OCI-LY7 (cell line): ENCODE measurements at regions not wholly inside any gene's neighbourhood (a gene's known extent, or its start where the extent isn't known, plus 50 kb on each side); places are given as distances from the start of the nearest gene placed in this dataset.

Source experiments
- CTCF ChIP-seq: fragments of 200-600 bp; sonication (generic); conservative IDR thresholded peaks from 2 replicates; pipeline ENCODE4 v1.5.1; 2014; ENCODE audit warnings: mild to moderate bottlenecking, antibody characterized with exemption, low read length, moderate library complexity, mixed read lengths
- EZH2phosphoT487 ChIP-seq: fragments of 200-600 bp; sonication (generic); IDR thresholded peaks from 2 replicates; pipeline ENCODE4 v1.6.1; 2018; ENCODE audit warnings: low read depth, borderline replicate concordance, mild to moderate bottlenecking, mixed run types, antibody characterized with exemption, low read length, moderate library complexity, mixed read lengths

GRCh38 chr2:64311191-64311910 is 142.6 kb upstream of the LGALSL start:
- no peak for TF ChIP-seq CTCF
- TF ChIP-seq EZH2phosphoT487, result no peak
